HEK293T (cell line): ENCODE measurements at regions not wholly inside any gene's neighbourhood (a gene's known extent, or its start where the extent isn't known, plus 50 kb on each side); places are given as distances from the start of the nearest gene placed in this dataset.

Experiments used
- CTCF ChIA-PET: fragments of 350-600 bp; formaldehyde crosslinking; extraction: SDS; loops from one replicate; lab custom pipeline; 2021; ENCODE audit warnings: antibody characterized with exemption, inconsistent platforms; lab: Yijun Ruan, JAX
- POLR2A ChIA-PET: fragments of 350-600 bp; formaldehyde crosslinking; extraction: SDS; loops from one replicate; lab custom pipeline; 2020; ENCODE audit warnings: antibody characterized with exemption, inconsistent platforms; lab: Yijun Ruan, JAX
- DNase-seq: peaks from one replicate; pipeline ENCODE4 v3.0.0; 2012; ENCODE audit warnings: mixed read lengths; ENCODE audit errors: extremely low spot score
- ARNT ChIP-seq: fragments of 450-650 bp; IDR thresholded peaks from 2 replicates; pipeline ENCODE4 v1.6.1; 2017; ENCODE audit warnings: mild to moderate bottlenecking
- BHLHE40 ChIP-seq: fragments of 450-650 bp; IDR thresholded peaks from 2 replicates; pipeline ENCODE4 v1.6.1; 2016; ENCODE audit warnings: mild to moderate bottlenecking, moderate library complexity, borderline replicate concordance
- CTBP1 ChIP-seq: fragments of 450-650 bp; IDR thresholded peaks from 2 replicates; pipeline ENCODE4 v1.6.1; 2016; ENCODE audit warnings: borderline replicate concordance
- ELF4 ChIP-seq: fragments of 450-650 bp; IDR thresholded peaks from 2 replicates; pipeline ENCODE4 v1.6.1; 2017; ENCODE audit warnings: antibody characterized with exemption
- FOXA1 ChIP-seq: fragments of 450-650 bp; IDR thresholded peaks from 2 replicates; pipeline ENCODE4 v1.6.1; 2016; ENCODE audit warnings: mild to moderate bottlenecking
- FOXK2 ChIP-seq: fragments of 450-650 bp; IDR thresholded peaks from 2 replicates; pipeline ENCODE4 v1.6.1; 2016; ENCODE audit warnings: mild to moderate bottlenecking
- FOXM1 ChIP-seq: fragments of 450-650 bp; IDR thresholded peaks from 2 replicates; pipeline ENCODE4 v1.6.1; 2017; ENCODE audit warnings: mild to moderate bottlenecking, borderline replicate concordance
- HDGF ChIP-seq: fragments of 450-650 bp; IDR thresholded peaks from 2 replicates; pipeline ENCODE4 v1.6.1; 2017; ENCODE audit warnings: antibody characterized with exemption, borderline replicate concordance
- L3MBTL2 ChIP-seq: fragments of 450-650 bp; conservative IDR thresholded peaks from 2 replicates; pipeline ENCODE4 v1.6.1; 2016; ENCODE audit warnings: mild to moderate bottlenecking
- LEF1 ChIP-seq: fragments of 450-650 bp; IDR thresholded peaks from 2 replicates; pipeline ENCODE4 v1.6.1; 2017; ENCODE audit warnings: mild to moderate bottlenecking, borderline replicate concordance
- NFRKB ChIP-seq: fragments of 450-650 bp; IDR thresholded peaks from 2 replicates; pipeline ENCODE4 v1.6.1; 2016; ENCODE audit warnings: mild to moderate bottlenecking, moderate library complexity
- PKNOX1 ChIP-seq: fragments of 450-650 bp; IDR thresholded peaks from 2 replicates; pipeline ENCODE4 v1.6.1; 2016
- SP1 ChIP-seq: fragments of 450-650 bp; IDR thresholded peaks from 2 replicates; pipeline ENCODE4 v1.6.1; 2017
- SUZ12 ChIP-seq: fragments of 450-650 bp; IDR thresholded peaks from 2 replicates; pipeline ENCODE4 v1.6.1; 2016; ENCODE audit warnings: mild to moderate bottlenecking
- TARDBP ChIP-seq: fragments of 450-650 bp; IDR thresholded peaks from 2 replicates; pipeline ENCODE4 v1.6.1; 2016
- ZNF384 ChIP-seq: fragments of 450-650 bp; IDR thresholded peaks from 2 replicates; pipeline ENCODE4 v1.6.1; 2016

DNA sequence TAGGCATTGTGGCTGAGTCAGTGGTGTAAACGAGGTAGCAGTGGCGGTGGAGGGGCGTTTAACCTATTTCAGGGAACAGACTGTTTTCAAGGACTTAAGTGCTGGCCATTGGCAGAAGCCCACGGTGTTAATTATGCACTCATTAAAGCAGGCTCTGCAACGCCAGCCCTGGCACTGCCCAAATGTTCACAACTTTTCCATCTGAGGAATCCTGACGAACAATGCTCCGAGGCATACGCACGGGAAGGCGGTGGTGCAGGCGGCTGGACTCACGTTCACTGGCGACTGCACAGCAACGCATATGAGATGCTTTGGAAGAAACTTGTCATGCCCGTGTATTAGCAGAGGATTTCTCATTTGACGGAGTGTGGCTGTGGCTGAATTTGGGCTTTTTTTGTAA is 70.6 kb upstream of the SLC24A4 start:
- POLR2A ChIA-PET, result no interaction called here
- no peak for DNase-seq
- CTCF ChIA-PET, result no interaction called here
- TF ChIP-seq TARDBP (no peak), LEF1 (no peak), BHLHE40 (no peak), NFRKB (no peak), SUZ12 (no peak), FOXK2 (no peak), ARNT (no peak), SP1 (no peak), FOXA1 (no peak), L3MBTL2 (no peak), FOXM1 (no peak), CTBP1 (no peak), HDGF (no peak), ELF4 (no peak), ZNF384 (no peak), PKNOX1 (no peak)

- TF ChIP-seq SP1 (no peak), LEF1 (no peak), PKNOX1 (peak; percentile 59; the same call in 1 of the 2 replicates)
- ChIA-PET CTCF (no interaction called here), POLR2A (no interaction called here)
- no peak for DNase-seq
Observed at GRCh38 chr14:92253381-92253894, 69.5 kb upstream of the SLC24A4 start.

DNA sequence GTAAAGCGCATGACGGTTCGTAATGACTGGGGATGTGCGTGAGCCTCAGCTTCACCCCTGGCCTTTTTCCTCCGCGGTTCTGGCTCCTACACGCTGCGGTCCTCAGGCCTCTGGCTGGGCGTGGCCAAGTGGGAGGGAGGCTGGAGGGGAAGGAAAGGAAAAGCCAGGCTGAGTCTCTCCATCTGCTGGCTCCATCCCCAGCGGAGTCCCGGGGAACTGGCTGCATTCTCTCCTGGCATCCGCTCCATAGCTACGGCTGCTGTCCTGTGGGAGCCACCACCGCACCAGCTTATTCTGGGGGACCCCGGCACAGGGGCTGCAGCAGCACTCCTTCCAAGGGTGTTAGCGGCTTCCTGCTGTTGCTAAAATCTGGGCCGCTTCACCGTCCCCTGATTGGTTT is 68.2 kb upstream of the SLC24A4 start:
- DNase-seq, result peak; percentile 35
- ChIA-PET POLR2A (no interaction called here), CTCF (no interaction called here)
- TF ChIP-seq LEF1, result no peak
- no peak for TF ChIP-seq ELF4

DNA sequence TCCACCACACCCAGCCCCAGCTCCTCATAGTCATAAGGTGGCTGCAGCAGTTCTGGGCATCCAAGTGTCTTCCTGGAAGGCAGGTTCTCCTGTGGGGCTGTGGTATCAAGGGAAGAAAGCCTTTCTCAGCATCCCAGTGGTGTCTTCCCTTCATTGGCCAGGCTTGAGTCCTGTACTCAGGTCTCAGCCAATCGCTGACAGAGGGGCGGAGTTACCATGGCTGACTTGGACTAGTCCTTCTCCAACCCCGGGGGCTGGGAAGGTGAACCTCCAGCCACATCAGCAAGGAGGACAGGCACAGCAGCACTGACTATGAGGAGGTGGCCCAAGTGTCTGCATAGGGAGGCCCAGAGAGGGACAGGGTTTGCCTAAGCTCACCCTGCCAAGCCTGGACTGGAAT is 64.0 kb upstream of the SLC24A4 start:
- CTCF ChIA-PET, result no interaction called here
- POLR2A ChIA-PET, result no interaction called here
- no peak for DNase-seq
- TF ChIP-seq CTBP1 (no peak), NFRKB (no peak), FOXM1 (no peak), FOXA1 (no peak), BHLHE40 (no peak), SP1 (no peak), LEF1 (no peak), ZNF384 (no peak), ARNT (no peak), PKNOX1 (no peak), HDGF (no peak), SUZ12 (no peak), L3MBTL2 (no peak)

DNA sequence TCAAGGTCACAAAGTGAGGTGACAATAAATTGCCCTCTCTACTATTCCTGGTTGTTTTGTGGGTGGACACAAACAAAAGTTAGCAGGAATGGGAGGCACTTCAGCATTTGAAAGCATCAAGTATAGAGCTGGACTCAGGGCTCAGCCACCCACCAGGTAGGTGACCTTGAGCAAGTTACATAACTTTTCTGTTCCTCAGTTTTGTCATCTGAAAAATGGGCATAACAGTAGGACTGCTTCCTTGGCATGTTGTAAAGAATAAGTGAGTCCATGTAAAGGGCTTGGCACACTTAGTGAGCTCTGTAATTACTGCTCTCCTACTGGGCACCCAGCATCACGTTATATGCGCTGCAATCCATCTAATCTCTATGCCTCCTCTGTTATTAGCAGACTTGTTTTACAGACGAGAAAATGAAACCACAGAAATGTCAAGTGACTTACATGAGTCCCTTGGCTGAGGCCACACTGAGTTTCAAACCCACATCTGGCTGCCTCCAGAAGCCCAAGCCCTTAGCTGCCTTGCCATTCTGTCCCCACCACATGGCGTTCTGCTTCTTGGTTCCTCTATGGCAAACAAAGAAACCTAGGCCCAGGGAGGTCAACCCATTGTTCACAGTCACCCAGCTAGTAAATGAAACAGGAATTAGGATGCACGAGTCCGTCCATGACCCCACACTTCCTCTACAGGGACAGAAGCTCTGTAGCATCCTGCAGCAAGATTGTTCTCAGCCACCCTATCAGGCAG is 63.2 kb upstream of the SLC24A4 start:
- DNase-seq, result no peak
- no peak for TF ChIP-seq FOXM1
- TF ChIP-seq ARNT, result no peak
- TF ChIP-seq BHLHE40, result no peak
- no peak for TF ChIP-seq L3MBTL2
- no peak for TF ChIP-seq HDGF
- no peak for TF ChIP-seq ELF4
- no peak for TF ChIP-seq SUZ12
- TF ChIP-seq SP1, result no peak
- TF ChIP-seq ZNF384, result no peak
- no peak for TF ChIP-seq PKNOX1
- no peak for TF ChIP-seq NFRKB
- no peak for TF ChIP-seq CTBP1
- no peak for TF ChIP-seq LEF1
- no peak for TF ChIP-seq FOXA1
- TF ChIP-seq FOXK2, result no peak
- TF ChIP-seq TARDBP, result no peak
- ChIA-PET POLR2A (no interaction called here), CTCF (no interaction called here)

- TF ChIP-seq ARNT (no peak), BHLHE40 (no peak), L3MBTL2 (no peak), NFRKB (no peak), FOXA1 (no peak), LEF1 (no peak), PKNOX1 (no peak), SP1 (no peak)
- POLR2A ChIA-PET, result no interaction called here
- CTCF ChIA-PET, result no interaction called here
- DNase-seq, result no peak
Observed at GRCh38 chr14:92263681-92264080, 59.3 kb upstream of the SLC24A4 start.
